NAMALWA (cell line): ENCODE measurements at regions not wholly inside any gene's neighbourhood (a gene's known extent, or its start where the extent isn't known, plus 50 kb on each side); places are given as distances from the start of the nearest gene placed in this dataset.

ENCODE experiments used
- DNase-seq: peaks from one replicate; pipeline ENCODE4 v3.0.0-alpha.2; 2015; ENCODE audit warnings: low spot score

DNA sequence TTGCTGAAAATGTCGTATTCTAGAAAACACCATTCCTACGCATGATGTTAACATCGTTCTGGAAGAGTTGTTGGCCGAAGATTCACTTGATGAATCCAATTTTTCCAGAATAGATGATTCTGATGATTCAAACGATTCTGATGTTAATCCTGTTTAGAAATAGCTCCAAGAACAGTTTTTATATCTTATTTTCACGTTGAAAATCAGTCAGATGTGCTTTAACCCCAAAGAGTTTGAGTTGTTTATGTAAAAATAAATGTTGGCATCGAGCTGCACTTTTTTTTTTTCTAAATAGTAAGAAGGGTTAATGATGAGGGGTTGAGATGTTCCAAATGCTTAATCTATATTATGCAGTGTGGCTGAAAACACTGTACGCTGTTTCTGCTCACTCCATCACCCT is 99.9 kb upstream of the LINC00305 start:
- DNase-seq = no peak

DNA sequence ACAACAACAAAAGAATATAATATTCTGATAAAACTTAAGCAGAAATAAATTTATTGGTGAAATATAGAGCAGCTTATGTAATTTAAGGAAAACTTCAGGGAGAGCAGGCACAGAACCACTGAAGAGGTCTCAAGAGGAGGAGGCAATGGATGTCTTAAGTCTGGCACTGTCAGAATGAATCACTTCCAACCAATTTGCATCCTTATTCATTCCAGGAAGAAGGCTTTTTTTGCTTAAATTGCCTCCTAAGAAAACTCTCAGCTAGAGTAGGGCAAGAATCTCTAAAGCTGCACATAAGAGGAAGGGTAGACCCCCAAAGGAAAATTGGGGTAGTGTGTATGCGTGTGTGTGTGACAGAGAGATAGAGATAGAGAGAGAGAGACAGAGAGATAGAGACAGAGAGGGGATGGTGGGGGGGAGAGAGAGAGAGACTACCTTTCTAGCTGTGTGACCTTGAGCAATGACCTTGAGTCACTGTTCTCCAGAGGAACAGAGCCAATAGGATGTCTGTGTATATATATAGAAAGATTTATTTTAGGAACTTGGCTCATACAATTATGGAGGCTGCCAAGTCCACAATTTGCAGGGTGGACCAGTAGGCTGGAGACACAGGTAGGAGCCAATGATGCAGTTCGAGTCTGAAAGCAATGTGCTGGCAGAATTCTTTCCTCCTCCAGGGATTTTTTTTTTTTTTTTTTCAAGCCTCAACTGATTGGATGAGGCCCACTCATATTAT is 96.4 kb upstream of the LINC00305 start:
- DNase-seq = no peak

DNA sequence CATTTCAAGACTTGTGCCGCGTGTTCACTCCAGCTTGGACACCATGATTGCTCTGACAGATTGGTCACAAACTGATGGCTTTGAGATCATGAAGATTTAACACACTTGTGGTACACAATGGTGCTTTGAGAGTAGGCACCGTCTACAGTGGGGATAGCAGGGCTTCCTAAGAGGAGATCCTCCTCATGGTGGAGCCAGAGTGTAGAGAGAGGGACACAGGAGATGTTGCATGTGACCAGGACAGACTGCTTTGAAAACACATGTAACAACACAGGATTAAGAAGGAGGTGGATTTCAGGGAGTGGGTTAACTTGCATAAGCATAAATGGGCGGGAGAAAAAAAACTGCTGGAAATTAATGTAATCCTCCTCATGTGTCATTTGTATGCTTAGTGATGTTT is 95.7 kb upstream of the LINC00305 start:
- DNase-seq = peak; percentile 2

DNA sequence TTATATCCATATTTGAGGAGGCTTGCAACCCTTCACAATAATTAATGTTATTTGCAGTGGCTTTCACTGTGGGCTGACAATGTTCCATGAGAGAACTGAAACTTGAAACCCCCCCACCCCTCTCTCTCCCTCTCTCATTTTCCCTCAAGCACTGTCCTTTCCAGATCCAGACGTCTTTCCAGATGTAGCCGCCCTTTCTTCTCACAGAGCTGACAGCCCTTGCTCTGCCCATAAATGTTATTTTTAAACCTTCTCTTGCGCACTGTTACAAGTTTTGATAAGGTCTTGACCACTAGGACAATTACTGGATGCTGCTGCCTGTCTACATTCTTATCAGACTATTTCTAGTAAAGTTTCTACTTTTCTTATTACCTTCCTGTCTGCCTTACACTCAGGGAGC is 91.4 kb upstream of the LINC00305 start:
- DNase-seq = no peak

DNA sequence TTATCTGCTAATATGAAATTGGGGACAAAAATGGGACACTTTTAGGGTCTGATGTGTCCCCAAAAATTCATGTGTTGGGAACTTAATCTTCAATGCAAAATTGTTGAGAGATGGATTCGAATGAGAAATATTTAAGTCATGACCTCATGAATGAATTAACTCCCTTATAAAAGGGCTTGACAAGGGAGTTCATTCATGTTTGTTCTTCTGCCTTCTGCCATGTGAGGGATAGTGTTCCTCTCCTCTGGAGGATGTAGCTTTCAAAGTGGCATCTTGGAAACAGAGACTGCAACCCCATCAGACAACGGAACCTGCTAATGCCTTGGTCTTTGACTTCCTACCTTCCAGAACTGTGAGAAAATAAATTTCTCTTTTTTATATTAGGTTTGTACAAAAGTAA is 89.2 kb upstream of the LINC00305 start:
- no peak for DNase-seq

DNA sequence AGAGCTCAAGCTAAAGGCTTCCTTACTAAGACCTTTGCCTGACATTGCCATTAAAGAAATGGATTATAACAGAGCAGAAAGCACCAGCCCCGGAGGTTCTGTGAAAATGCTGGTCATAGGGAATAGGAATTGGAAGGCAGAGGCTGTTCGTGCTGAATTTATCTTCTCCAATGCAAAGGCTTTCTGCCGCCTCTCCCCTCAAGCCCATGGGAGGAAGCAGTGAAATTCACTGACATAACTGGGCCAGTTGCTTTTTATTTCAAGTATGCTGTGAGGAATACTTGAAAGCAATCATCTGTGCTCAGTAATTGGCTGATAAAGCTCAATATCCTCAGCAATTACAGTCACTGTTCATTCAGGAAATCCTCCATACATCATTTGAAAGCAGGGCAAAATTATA is 85.4 kb upstream of the LINC00305 start:
- DNase-seq = no peak

DNA sequence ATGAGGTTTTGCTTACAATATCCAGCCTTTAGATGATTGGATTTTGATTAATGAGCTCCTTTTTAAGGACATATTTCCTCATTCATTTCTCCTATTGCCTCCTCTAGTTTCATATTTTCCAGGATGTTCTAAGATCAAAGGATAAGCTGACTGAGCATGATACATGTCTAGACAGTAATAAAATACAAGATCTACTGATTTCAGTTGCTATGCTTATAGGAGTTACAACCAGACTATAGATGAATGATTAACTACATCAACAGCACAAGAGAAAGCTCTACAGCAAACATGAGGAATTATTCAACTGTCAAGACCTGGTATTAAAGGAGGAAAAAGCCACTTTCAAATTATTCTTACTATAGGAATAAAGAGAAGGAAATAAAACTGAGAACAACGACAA is 85.0 kb upstream of the LINC00305 start:
- DNase-seq = no peak

DNA sequence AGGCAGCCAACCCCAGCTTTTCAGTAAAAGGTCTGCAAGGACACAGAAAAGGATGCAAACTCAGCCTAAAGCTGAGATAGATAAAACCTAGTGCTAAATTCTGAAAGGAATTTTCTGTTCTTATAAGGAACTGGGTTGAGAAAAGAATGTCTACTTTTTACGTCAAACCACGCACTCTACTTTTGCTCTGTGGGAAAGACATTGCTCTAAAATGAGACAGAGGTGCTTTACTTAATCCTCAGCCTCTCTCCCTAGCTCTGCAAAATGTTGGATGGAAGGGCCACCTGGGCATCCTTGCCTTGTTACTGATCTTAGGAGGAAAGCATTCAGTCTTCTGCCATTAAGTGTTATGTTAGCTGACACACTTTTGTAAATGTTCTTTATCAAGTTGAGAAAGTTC is 72.1 kb upstream of the LINC00305 start:
- DNase-seq = no peak

DNA sequence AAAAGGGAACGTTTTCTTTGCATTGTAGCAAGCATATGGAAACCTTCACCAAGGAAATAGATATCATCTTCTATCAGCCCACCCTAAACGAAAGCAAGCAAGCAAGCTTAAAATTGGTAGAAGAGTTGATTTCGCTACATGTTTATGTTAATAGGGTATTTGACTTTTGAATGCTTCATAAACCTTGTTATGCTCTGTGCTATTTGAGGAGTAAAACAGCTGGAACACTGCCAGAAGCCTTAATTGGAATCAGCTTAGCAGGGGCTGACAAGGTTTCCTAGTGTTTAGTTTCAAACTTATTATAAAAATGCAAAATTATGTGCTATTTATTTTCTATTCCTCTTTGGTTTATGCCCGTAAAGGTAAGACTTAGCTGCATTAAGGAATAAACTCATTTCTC is 70.6 kb upstream of the LINC00305 start:
- no peak for DNase-seq

DNA sequence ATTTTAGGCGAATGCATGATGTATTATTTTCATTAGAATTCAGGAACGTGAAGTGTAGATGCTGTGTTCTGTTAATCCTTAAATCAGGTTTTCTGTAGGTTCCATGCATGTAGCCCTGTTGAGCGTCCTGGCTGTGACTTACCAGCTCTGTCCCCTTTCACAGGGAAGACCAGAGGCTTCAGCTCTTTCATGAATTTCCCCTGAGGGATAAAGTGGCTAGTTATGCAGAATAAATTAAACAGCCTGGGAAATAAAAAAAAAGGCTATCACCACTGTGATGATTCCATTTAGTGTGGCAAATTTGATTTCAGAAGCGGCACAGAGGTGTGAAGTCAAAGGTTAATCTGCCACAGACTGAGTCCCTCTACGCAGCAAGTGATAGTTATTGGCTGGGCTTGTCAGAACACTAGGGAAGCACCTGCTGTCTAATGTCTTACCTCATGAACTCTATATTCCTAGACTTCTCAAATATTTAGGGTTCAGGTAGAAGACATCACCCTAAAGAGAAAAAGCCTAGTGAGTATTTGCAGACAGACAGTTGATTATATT is 61.6 kb upstream of the LINC00305 start:
- DNase-seq = no peak

DNA sequence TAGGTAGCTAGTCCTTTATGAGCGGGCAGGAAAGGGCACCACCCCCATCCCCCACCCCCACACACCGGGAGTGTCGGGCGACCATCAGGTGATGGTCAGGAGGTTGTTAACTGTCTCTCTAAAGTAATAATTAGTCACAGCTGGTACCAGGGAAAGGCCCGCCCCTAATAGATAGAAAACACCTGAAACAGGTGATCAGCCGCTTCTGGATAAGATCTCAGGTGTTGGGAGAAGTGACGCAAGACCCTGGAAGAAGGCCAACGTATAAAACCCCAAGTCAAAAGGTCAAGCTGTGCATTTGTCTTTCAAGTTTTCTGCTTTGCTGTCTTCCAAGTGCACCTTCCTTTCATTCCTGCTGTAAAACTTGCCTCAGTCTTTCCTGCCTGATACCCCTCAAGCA is 59.6 kb upstream of the LINC00305 start:
- DNase-seq = no peak

DNA sequence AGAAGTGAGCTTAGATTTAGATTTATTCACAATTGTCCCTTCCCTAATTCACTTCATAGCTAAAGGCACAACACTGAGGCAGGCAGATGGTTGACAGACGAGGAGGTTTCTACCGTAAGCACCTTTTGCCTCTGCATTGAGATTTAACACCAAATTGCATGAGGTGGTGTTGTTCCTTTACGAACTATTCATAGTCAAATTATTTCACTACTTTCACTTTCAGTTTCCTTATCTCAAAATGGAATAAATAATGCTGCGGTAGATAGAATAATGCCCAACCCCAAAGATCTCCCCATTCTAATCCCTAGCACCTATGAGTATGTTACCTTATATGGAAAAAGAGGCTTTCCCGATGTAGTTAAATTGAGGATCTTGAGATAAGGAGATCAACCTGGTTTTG is 58.9 kb upstream of the LINC00305 start:
- no peak for DNase-seq

DNA sequence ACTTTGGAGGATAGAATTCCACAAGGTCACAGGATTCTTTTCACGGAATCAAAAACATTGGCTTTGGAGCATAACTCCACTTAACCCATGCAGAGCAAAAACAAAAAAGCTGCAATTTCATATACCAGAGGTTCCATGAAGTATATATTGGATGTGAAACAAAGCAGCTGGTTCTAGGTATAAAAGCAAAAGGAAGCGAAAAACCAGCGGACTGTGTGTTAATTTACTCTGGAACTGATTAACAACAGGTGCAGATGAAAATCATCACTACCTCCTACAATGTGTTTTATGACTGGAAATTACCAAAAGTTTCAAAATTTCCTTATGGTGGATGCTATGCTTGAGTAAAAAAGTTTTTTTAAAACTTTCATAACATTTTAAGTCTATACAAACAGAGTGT is 54.4 kb upstream of the LINC00305 start:
- no peak for DNase-seq

DNA sequence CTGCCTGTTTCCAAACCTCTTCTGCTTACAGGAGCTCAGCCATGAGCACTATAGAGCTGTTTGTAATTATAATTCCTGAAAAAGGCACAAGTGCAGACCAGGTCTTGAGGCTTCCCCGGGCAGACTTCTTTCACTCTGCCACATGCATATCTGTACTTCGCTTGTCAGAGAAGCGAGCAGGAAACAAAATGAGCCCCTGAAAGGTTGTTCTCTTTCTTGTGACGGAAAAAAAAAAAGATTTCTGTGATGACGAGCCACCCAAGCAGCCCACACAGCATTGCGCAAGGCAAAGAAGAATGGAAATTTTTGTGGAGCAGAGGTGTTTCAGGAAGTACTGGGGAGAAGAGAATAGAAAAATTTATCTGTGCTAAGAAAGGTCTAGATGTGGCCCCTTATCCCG is 54.0 kb upstream of the LINC00305 start:
- no peak for DNase-seq

DNA sequence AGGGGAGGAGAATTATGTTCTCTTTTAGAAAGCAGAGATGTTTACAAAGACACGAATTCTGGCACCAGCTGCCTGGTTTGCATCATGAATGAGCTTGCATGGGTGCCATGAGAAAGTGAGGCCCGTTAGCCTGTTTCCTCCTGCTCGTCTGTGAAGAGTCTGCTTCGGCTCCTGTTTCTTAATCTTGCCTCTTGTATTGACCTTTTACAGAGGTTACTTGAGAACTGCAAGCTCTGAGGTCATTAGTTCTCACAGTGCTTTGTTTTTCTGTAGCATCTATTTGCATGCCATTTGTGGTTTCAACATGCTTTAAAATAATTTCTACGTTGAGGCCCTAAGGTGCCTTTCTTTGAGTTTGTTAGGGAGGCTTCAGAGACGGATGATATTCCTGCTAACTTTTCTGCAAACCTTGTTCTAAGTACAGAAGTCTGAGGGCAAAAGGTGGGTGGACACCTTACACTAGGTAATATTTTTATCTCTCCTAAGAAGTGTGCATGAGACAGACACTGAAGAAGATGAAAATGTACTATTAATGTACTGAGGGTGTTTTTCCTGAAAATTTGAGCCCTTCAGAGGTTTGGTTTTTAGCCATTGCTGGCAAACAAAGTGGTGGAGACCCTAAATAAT is 53.4 kb upstream of the LINC00305 start:
- peak; percentile 24 for DNase-seq

DNA sequence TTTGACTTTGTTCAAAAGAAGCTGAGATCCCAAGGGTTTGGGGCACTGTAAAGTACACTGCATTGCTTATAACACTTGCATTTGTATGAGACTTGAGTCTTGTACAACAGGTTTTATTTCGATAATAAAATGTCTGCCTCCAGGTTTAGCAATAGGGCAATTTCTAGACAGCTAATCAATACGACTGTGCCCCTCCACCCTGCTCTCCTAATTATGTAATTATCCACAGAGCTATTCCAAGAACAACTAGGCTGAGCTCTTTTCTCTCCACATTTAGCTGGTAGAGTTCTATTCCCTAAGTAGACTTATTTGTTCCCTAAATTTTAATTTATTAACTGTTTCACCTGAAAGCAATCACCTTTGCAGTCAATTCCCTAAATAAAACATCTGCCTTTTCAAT is 52.9 kb upstream of the LINC00305 start:
- no peak for DNase-seq

DNA sequence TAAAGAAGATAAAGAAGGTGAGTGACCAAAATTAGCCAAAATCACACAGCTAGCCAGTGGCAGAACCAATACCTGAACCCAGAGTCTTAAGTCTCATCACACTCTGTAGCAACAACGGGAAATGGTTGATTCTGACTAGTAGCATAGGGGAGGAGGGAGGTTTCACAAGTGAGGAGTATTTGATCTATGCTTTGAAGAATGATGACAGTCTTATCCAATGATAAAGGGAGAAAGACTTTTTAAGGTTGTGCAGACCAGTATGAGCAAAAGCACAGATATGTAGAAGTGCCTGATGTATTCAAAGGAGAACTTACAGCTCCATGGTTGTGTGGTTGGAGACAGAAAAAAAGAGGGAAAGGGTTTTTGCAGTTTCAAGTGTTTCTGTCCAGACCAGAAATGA is 50.7 kb upstream of the LINC00305 start:
- no peak for DNase-seq
